IMR-90 (cell line): ENCODE measurements at regions not wholly inside any gene's neighbourhood (a gene's known extent, or its start where the extent isn't known, plus 50 kb on each side); places are given as distances from the start of the nearest gene placed in this dataset.

Source experiments
- ATAC-seq: fragments of 200-7000 bp; cut with Tn5 transposase; 2 replicates; pipeline ENCODE4 v1.9.1; 2020; ENCODE audit warnings: low read depth, mild to moderate bottlenecking, moderate library complexity
- BruUV-seq: library from RNA; stranded (reverse); fragments of 400-500 nt; replicated peaks from 2 replicates; lab custom pipeline; 2021; lab: Mats Ljungman, UMichigan
- CTCF ChIA-PET: fragments of 300-600 bp; formaldehyde crosslinking; extraction: SDS; loops from one replicate; lab custom pipeline; 2021; ENCODE audit warnings: antibody characterized with exemption; lab: Yijun Ruan, JAX
- POLR2A ChIA-PET: fragments of 300-600 bp; sonication (Branson Sonifier 250); formaldehyde crosslinking; loops from one replicate; lab custom pipeline; 2022; ENCODE audit warnings: antibody characterized with exemption; ENCODE audit not compliant: unreplicated experiment; lab: Charles Lee
- DNase-seq: peaks from one replicate; pipeline ENCODE4 v3.0.0; 2013
- H2AFZ ChIP-seq: replicated peaks from 2 replicates; pipeline ENCODE3; 2013; ENCODE audit warnings: low read length, mild to moderate bottlenecking; ENCODE audit not compliant: poor library complexity
- H2AK5ac ChIP-seq: 2 replicates; pipeline ENCODE4 v1.6.1; 2013; ENCODE audit warnings: low read depth, low read length, inconsistent platforms
- H2AK9ac ChIP-seq: replicated peaks from 2 replicates; pipeline ENCODE3; 2013; ENCODE audit warnings: mild to moderate bottlenecking, low read depth, low read length, moderate library complexity; ENCODE audit not compliant: poor library complexity
- H2BK120ac ChIP-seq: 2 replicates; pipeline ENCODE4 v1.6.1; 2013; ENCODE audit warnings: low read depth, low read length, inconsistent platforms
- H2BK15ac ChIP-seq: 3 replicates; pipeline ENCODE4 v1.6.1; 2013; ENCODE audit warnings: low read depth, low read length, inconsistent platforms
- H2BK20ac ChIP-seq: 2 replicates; pipeline ENCODE4 v1.6.1; 2013; ENCODE audit warnings: low read depth, mild to moderate bottlenecking, inconsistent platforms, low read length, moderate library complexity
- H2BK5ac ChIP-seq: 2 replicates; pipeline ENCODE4 v1.6.1; 2013; ENCODE audit warnings: mild to moderate bottlenecking, low read depth, low read length, inconsistent platforms; ENCODE audit not compliant: poor library complexity, severe bottlenecking
- H3K14ac ChIP-seq: replicated peaks from 2 replicates; pipeline ENCODE4 v1.6.1; 2013; ENCODE audit warnings: low read depth, low read length, inconsistent platforms
- H3K18ac ChIP-seq: 2 replicates; pipeline ENCODE4 v1.6.1; 2013; ENCODE audit warnings: low read depth, low read length, control low read depth
- H3K23ac ChIP-seq: 2 replicates; pipeline ENCODE4 v1.6.1; 2013; ENCODE audit warnings: low read depth, low read length, inconsistent platforms
- H3K27ac ChIP-seq: 2 replicates; pipeline ENCODE4 v1.5.1; 2013; ENCODE audit warnings: mild to moderate bottlenecking, control low read depth, low read length; ENCODE audit not compliant: insufficient read depth
- H3K27me3 ChIP-seq: 2 replicates; pipeline ENCODE4 v1.6.1; 2013; ENCODE audit warnings: low read length; ENCODE audit not compliant: control insufficient read depth, insufficient read depth
- H3K36me3 ChIP-seq: 2 replicates; pipeline ENCODE4 v1.6.1; 2013; ENCODE audit warnings: low read length, mixed read lengths; ENCODE audit not compliant: control insufficient read depth, insufficient read depth
- H3K4ac ChIP-seq: 2 replicates; pipeline ENCODE4 v1.6.1; 2013; ENCODE audit warnings: low read depth, low read length, inconsistent platforms
- H3K4me1 ChIP-seq: 2 replicates; pipeline ENCODE4 v1.6.1; 2013; ENCODE audit warnings: low read length, mixed read lengths; ENCODE audit not compliant: control insufficient read depth, insufficient read depth
- H3K4me2 ChIP-seq: 2 replicates; pipeline ENCODE4 v1.6.1; 2013; ENCODE audit warnings: low read depth, mild to moderate bottlenecking, control low read depth, low read length, moderate library complexity
- H3K4me3 ChIP-seq: 2 replicates; pipeline ENCODE4 v1.5.1; 2013; ENCODE audit warnings: low read depth, mild to moderate bottlenecking, control low read depth, low read length, moderate library complexity; ENCODE audit not compliant: insufficient read depth
- H3K56ac ChIP-seq: 2 replicates; pipeline ENCODE4 v1.6.1; 2013; ENCODE audit warnings: low read length, inconsistent platforms; ENCODE audit not compliant: insufficient read depth; ENCODE audit errors: extremely low read depth
- H3K79me1 ChIP-seq, 2 experiments: 2 replicates each; pipeline ENCODE4 v1.6.1; 2013; ENCODE audit warnings: low read length in 2 of 2, inconsistent platforms in 1 of 2, low read depth in 1 of 2
- H3K9ac ChIP-seq: 2 replicates; pipeline ENCODE4 v1.6.1; 2013; ENCODE audit warnings: low read depth, low read length, control low read depth
- H3K9me1 ChIP-seq: 2 replicates; pipeline ENCODE4 v1.6.1; 2013; ENCODE audit warnings: low read length, inconsistent platforms; ENCODE audit not compliant: insufficient read depth
- H3K9me3 ChIP-seq: 2 replicates; pipeline ENCODE4 v1.6.1; 2013; ENCODE audit warnings: low read length; ENCODE audit not compliant: control insufficient read depth, insufficient read depth
- H4K20me1 ChIP-seq: 2 replicates; pipeline ENCODE4 v1.6.1; 2013; ENCODE audit warnings: low read length, inconsistent platforms; ENCODE audit not compliant: insufficient read depth
- H4K5ac ChIP-seq: 2 replicates; pipeline ENCODE4 v1.6.1; 2013; ENCODE audit warnings: mild to moderate bottlenecking, low read depth, low read length, control low read depth
- H4K8ac ChIP-seq, 2 experiments: 2 replicates each; pipeline ENCODE4 v1.6.1; 2013; ENCODE audit warnings: low read depth in 2 of 2, low read length in 2 of 2, control low read depth in 1 of 2, inconsistent platforms in 1 of 2
- H4K91ac ChIP-seq: 2 replicates; pipeline ENCODE4 v1.6.1; 2013; ENCODE audit warnings: low read depth, low read length, inconsistent platforms; ENCODE audit not compliant: insufficient read depth
- CEBPB ChIP-seq: IDR thresholded peaks from 2 replicates; pipeline ENCODE4 v1.6.1; 2012; ENCODE audit warnings: low read depth, low read length, improper control_type of control experiment
- CTCF ChIP-seq: conservative IDR thresholded peaks from 2 replicates; pipeline ENCODE4 v1.5.1; 2012; ENCODE audit warnings: mild to moderate bottlenecking, low read depth, low read length, improper control_type of control experiment
- ELK1 ChIP-seq: fragments of 150-350 bp; IDR thresholded peaks from 2 replicates; pipeline ENCODE4 v1.6.1; 2016; ENCODE audit warnings: low read depth, mild to moderate bottlenecking, low read length, moderate library complexity, borderline replicate concordance
- FOS ChIP-seq: fragments of 150-350 bp; IDR thresholded peaks from 2 replicates; pipeline ENCODE4 v1.6.1; 2016; ENCODE audit warnings: low read depth, low read length
- MAFK ChIP-seq: IDR thresholded peaks from 2 replicates; pipeline ENCODE4 v1.6.1; 2012; ENCODE audit warnings: low read depth, low read length, improper control_type of control experiment
- MAZ ChIP-seq: IDR thresholded peaks from 2 replicates; pipeline ENCODE4 v1.6.1; 2012; ENCODE audit warnings: low read depth, mild to moderate bottlenecking, low read length, improper control_type of control experiment, moderate library complexity, borderline replicate concordance
- MXI1 ChIP-seq: IDR thresholded peaks from 2 replicates; pipeline ENCODE4 v1.6.1; 2012; ENCODE audit warnings: low read depth, mild to moderate bottlenecking, low read length, moderate library complexity, borderline replicate concordance
- NFE2L2 ChIP-seq: fragments of 150-350 bp; IDR thresholded peaks from 2 replicates; pipeline ENCODE4 v1.6.1; 2016; ENCODE audit warnings: low read depth, mild to moderate bottlenecking, low read length
- RAD21 ChIP-seq: IDR thresholded peaks from 2 replicates; pipeline ENCODE4 v1.6.1; 2012; ENCODE audit warnings: low read length, improper control_type of control experiment
- RCOR1 ChIP-seq: IDR thresholded peaks from 2 replicates; pipeline ENCODE4 v1.6.1; 2012; ENCODE audit warnings: mild to moderate bottlenecking, low read length, improper control_type of control experiment; ENCODE audit not compliant: insufficient replicate concordance
- RFX5 ChIP-seq: IDR thresholded peaks from 2 replicates; pipeline ENCODE4 v1.8.0; 2012; ENCODE audit warnings: low read depth, mild to moderate bottlenecking, low read length, moderate library complexity
- SMC3 ChIP-seq: fragments of 150-350 bp; IDR thresholded peaks from 2 replicates; pipeline ENCODE4 v1.6.1; 2016; ENCODE audit warnings: low read depth, mild to moderate bottlenecking, antibody characterized with exemption, low read length, moderate library complexity
- USF2 ChIP-seq: fragments of 150-350 bp; IDR thresholded peaks from 2 replicates; pipeline ENCODE4 v1.6.1; 2017; ENCODE audit warnings: mild to moderate bottlenecking, antibody characterized with exemption, low read length, low read depth
- dilution Hi-C: fragments of 300-500 bp; cut with HindIII; formaldehyde crosslinking; loops from one replicate; pipeline ENCODE4 v1.14.3; 2018; ENCODE audit warnings: low sequenced_read_pairs; ENCODE audit not compliant: unreplicated experiment
- in situ Hi-C: fragments of 300-500 bp; cut with MboI; formaldehyde crosslinking; loops from 3 replicates; pipeline ENCODE4 v1.14.3; 2019; ENCODE audit warnings: low sequenced_read_pairs, inconsistent platforms, mixed read lengths
- intact Hi-C: fragments of 100-400 bp; cut with micrococcal nuclease; formaldehyde crosslinking; loops from 2 replicates; pipeline ENCODE4 v1.10.0; 2022

- no peak overlapping the region for H3K56ac ChIP-seq
- peaks cover 9% of the 10 kb centered on the region for H3K9me3 ChIP-seq
- no peaks in the 10 kb centered on the region for H4K20me1 ChIP-seq
- no peak overlapping the region for H3K23ac ChIP-seq
- no peak overlapping the region for H4K91ac ChIP-seq
- H3K18ac ChIP-seq: no peak overlapping the region
- H3K9ac ChIP-seq: no peak overlapping the region
- no peak overlapping the region for H2BK15ac ChIP-seq
- no peak overlapping the region for H2AFZ ChIP-seq
- H2BK20ac ChIP-seq: no peak overlapping the region
- no peak overlapping the region for H3K4me3 ChIP-seq
- H3K79me1 ChIP-seq: no peaks in the 10 kb centered on the region
- dilution Hi-C loops (no loop called here), in situ Hi-C loops (no loop called here), intact Hi-C loops (no loop called here)
- ChIA-PET CTCF (no interaction called here), POLR2A (no interaction called here)
- no peak overlapping the region for H3K4me2 ChIP-seq
- no peaks in the 10 kb centered on the region for H3K27me3 ChIP-seq
- no peak overlapping the region for H3K27ac ChIP-seq
- H2BK120ac ChIP-seq: no peak overlapping the region
- H2AK5ac ChIP-seq: no peak overlapping the region
- H3K9me1 ChIP-seq: no peaks in the 10 kb centered on the region
- DNase-seq (no peak), ATAC-seq (no peak)
- H4K5ac ChIP-seq: no peak overlapping the region
- no peak overlapping the region for H3K4ac ChIP-seq
- no peaks in the 10 kb centered on the region for H3K4me1 ChIP-seq
- H2BK5ac ChIP-seq: no peak overlapping the region
- H2AK9ac ChIP-seq: no peak overlapping the region
- H3K14ac ChIP-seq: no peak overlapping the region
- H3K36me3 ChIP-seq: no peaks in the 10 kb centered on the region
- BruUV-seq: no TSS peak
- TF ChIP-seq MXI1 (no peak), SMC3 (no peak), NFE2L2 (no peak), RAD21 (no peak), RFX5 (no peak), CEBPB (no peak), FOS (no peak), USF2 (no peak), RCOR1 (no peak), ELK1 (no peak), MAFK (no peak), CTCF (no peak), MAZ (no peak)
- no peak overlapping the region for H4K8ac ChIP-seq
Measured at GRCh38 chr2:5187283-5187682, 504.9 kb upstream of the SOX11 start.
